ENCODE measurements at regions not wholly inside any gene's neighbourhood (a gene's known extent, or its start where the extent isn't known, plus 50 kb on each side); places are given as distances from the start of the nearest gene placed in this dataset.

DNA sequence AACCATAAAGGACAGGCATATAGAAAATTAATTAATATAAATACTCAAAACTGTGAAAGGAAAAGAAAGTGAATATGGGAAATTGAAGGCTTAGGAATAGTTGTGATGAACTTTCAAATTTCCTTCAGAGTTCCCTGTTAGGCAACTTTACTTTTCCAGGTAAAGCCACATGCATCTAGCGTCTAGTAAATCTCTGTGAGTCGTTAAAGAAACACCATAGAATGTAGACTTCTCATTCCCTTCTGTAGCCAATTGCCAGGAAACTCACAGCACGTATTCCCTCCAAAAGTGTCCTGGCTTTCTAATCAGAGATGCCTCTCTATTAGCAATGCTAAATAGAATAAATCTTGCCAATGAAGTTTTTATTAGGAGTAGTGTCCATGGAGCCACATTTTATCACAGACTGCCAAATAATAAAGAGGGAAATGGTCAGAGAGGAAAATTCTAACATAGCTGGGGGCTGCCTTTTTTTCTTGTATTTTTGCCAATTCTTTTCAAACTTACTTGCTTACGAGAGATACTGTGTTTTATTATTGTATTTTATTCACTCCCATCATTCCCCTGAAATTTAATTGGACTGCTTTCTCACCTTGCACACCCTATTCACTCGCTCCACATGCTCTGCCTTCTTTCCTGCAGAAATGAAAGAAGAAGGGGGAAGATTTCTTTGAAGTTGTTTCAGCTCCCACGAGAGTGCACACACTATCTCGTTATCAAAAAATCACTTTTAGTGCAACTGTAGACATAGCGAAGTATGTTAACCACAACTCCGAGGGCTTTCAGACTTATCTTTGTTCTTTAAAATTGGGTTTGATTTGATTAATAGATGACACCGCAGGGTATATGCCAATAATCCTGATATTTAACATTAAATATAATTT is 439.0 kb downstream of the CSNK1G3 start:
- intact Hi-C loops (cut with DNase I): no loop called here
- Histone ChIP-seq H3K36me3 (no peaks in the 10 kb centered on the region), H3K4me3 (no peak overlapping the region), H3K9me3 (no peaks in the 10 kb centered on the region), H3K4me1 (no peaks in the 10 kb centered on the region), H3K27me3 (no peaks in the 10 kb centered on the region), H3K9ac (ENCODE audit: low read depth in 2 of 2, low read length in 2 of 2) (no peak overlapping the region), H3K27ac (no peak overlapping the region)
- TF ChIP-seq, protein P1, sequence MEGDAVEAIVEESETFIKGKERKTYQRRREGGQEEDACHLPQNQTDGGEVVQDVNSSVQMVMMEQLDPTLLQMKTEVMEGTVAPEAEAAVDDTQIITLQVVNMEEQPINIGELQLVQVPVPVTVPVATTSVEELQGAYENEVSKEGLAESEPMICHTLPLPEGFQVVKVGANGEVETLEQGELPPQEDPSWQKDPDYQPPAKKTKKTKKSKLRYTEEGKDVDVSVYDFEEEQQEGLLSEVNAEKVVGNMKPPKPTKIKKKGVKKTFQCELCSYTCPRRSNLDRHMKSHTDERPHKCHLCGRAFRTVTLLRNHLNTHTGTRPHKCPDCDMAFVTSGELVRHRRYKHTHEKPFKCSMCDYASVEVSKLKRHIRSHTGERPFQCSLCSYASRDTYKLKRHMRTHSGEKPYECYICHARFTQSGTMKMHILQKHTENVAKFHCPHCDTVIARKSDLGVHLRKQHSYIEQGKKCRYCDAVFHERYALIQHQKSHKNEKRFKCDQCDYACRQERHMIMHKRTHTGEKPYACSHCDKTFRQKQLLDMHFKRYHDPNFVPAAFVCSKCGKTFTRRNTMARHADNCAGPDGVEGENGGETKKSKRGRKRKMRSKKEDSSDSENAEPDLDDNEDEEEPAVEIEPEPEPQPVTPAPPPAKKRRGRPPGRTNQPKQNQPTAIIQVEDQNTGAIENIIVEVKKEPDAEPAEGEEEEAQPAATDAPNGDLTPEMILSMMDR (IDR thresholded peaks at IDR 0.05): no peak
- DNase-seq: no peak

DNA sequence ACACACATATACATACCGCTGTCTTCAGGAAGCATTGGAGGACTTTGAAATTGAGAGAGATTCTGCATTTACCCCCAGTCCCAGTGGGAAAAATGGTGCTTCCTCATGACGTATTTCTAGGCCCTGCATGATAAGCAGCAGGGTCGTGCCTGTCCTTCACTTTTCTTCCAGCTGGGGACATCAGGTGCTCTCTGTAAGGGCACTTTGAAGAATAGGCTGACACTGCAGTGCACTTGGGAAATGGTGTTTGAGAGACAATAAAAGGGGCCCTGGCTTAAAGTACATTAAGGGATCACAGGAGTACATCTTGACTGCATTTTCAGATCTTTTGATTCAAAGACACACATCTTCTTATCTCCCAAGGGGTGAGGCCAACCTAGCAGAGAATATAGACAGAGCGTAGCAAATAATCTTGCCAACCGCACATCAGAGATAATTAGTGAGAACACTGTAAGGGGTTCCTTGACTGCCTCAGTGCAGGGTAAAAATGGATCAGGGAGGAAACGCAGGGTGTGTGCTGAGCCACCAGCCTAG is 437.9 kb downstream of the CSNK1G3 start:
- Histone ChIP-seq H3K4me1 (no peaks in the 10 kb centered on the region), H3K27ac (no peak overlapping the region), H3K9ac (ENCODE audit: low read depth in 2 of 2, low read length in 2 of 2) (no peak overlapping the region), H3K36me3 (no peaks in the 10 kb centered on the region), H3K27me3 (no peaks in the 10 kb centered on the region), H3K9me3 (no peaks in the 10 kb centered on the region), H3K4me3 (no peak overlapping the region)
- intact Hi-C loops (cut with DNase I): no loop called here
- no peak for DNase-seq
- TF ChIP-seq, protein P1 (IDR thresholded peaks at IDR 0.05): no peak

DNA sequence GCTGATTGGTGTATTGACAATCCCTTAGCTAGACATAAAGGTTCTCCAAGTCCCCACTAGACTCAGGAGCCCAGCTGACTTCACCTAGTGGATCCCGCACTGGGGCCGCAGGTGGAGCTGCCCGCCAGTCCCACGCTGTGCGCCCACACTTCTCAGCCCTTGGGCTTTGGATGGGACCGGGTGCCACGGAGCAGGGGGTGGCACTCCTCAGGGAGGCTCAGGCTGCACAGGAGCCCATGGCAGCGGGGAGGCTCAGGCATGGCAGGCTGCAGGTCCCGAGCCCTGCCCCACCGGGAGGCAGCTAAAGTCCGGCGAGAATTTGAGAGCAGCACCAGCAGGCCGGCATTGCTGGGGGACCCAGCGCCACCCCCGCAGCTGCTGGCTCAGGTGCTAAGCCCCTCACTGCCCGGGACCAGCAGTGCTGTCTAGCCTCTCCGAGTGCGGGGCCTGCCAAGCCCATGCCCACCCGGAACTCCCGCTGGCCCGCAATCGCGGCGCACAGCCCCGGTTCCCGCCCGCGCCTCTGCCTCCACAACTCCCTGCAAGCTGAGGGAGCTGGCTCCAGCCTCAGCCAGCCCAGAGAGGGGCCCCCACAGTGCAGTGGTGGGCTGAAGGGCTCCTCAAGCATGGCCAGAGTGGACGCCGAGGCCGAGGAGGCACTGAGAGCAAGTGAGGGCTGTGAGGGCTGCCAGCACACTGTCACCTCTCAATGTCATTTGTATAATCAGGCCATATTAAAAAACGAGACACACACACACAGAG is 437.2 kb downstream of the CSNK1G3 start:
- TF ChIP-seq, protein P1 (IDR thresholded peaks at IDR 0.05): no peak
- Histone ChIP-seq H3K27me3 (no peaks in the 10 kb centered on the region), H3K9ac (ENCODE audit: low read depth in 2 of 2, low read length in 2 of 2) (no peak overlapping the region), H3K9me3 (no peaks in the 10 kb centered on the region), H3K36me3 (no peaks in the 10 kb centered on the region), H3K27ac (no peak overlapping the region), H3K4me1 (no peaks in the 10 kb centered on the region), H3K4me3 (no peak overlapping the region)
- intact Hi-C loops (cut with DNase I): no loop called here
- no peak for DNase-seq

DNA sequence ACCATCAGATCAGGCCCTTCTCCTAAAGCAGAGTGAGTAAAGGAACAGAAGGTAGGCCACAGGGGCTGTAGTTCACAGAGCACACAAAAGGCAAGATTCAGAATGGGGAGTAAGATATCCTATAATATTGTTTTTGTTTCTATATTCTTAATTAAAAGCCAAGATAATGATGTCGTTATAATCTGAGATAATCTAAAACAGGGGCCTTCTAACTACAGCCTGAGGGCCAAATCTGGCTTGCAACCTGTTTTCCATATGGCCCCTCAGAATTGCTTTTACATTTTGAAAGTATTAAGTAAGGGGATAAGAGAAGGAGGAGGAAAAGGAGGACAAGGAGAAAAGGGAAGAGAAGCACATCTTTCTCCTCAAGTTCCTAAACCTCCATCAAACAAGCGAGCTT is 435.8 kb downstream of the CSNK1G3 start:
- H3K27ac ChIP-seq: no peak overlapping the region
- H3K27me3 ChIP-seq: no peaks in the 10 kb centered on the region
- TF ChIP-seq, protein P1 (IDR thresholded peaks at IDR 0.05): no peak
- DNase-seq: no peak
- intact Hi-C loops (cut with DNase I): no loop called here
- H3K9me3 ChIP-seq: no peaks in the 10 kb centered on the region
- H3K4me3 ChIP-seq: no peak overlapping the region
- H3K36me3 ChIP-seq: no peaks in the 10 kb centered on the region
- no peak overlapping the region for H3K9ac ChIP-seq (ENCODE audit: low read depth in 2 of 2, low read length in 2 of 2)
- no peaks in the 10 kb centered on the region for H3K4me1 ChIP-seq

DNA sequence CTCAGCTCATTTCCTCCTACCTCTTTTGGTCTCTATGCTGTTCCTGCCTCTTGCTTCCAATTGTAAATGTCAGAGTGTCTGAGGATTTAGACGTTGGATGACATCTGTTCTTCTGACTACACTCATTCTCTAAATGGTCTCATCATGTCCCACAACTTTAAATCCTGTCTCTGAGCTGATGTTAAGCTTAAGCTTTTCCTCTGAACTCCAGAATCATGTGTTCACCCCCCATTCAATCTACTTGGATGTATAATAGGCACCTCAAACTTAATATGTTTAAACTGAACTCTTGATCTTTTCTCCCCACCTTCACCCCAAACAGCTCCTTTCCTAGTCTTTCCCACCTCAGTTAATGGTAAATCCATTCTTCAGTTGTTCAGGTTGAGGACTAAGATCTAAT is 433.6 kb downstream of the CSNK1G3 start:
- intact Hi-C loops (cut with DNase I): no loop called here
- no peaks in the 10 kb centered on the region for H3K27me3 ChIP-seq
- no peak for DNase-seq
- H3K4me3 ChIP-seq: no peak overlapping the region
- no peak overlapping the region for H3K27ac ChIP-seq
- no peaks in the 10 kb centered on the region for H3K36me3 ChIP-seq
- H3K4me1 ChIP-seq: no peaks in the 10 kb centered on the region
- H3K9me3 ChIP-seq: no peaks in the 10 kb centered on the region
- no peak overlapping the region for H3K9ac ChIP-seq (ENCODE audit: low read depth in 2 of 2, low read length in 2 of 2)
- TF ChIP-seq, protein P1 (IDR thresholded peaks at IDR 0.05): no peak

Measured in colonic mucosa (tissue), 4 donors.